GM19043 (cell line): ENCODE measurements at regions not wholly inside any gene's neighbourhood (a gene's known extent, or its start where the extent isn't known, plus 50 kb on each side); places are given as distances from the start of the nearest gene placed in this dataset.

ENCODE experiments used
- ATAC-seq: cut with Tn5 transposase; IDR thresholded peaks from one replicate; pipeline ENCODE4 v1.9.1; 2021; ENCODE audit warnings: low read depth; ENCODE audit not compliant: unreplicated experiment

DNA sequence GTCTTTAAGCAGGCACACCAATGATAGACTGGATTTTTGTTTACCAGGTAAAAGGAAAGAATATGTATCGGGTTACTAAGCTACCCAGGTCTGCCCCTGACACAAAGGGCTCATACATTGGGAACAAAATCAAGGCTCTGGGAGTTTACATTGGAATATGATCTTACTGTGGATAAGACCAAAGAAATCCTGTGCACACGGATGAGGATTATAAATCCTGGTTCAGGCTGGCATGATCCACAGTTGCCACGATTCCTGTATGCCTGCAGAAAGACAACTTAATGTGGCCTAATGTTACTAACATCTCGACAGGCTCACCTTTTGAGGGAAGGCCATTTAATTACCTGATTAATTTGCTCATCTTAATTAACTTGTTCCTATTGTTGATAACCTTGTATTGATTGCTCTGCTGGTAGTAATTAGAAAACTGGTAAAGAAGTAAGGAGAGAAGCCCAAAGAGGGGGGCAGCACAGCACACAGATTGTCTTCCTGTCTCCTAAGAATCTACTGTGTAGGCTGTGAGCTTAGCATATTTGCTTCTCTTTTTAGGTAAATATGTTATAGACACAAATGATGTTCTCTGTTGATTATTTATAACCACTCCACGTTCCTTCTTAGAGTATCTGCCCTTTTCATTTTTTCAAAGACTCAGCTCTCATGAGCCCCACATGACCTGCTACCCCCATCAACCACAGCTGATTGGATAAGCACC is 51.0 kb upstream of the TOX3 start:
- no peak for ATAC-seq

DNA sequence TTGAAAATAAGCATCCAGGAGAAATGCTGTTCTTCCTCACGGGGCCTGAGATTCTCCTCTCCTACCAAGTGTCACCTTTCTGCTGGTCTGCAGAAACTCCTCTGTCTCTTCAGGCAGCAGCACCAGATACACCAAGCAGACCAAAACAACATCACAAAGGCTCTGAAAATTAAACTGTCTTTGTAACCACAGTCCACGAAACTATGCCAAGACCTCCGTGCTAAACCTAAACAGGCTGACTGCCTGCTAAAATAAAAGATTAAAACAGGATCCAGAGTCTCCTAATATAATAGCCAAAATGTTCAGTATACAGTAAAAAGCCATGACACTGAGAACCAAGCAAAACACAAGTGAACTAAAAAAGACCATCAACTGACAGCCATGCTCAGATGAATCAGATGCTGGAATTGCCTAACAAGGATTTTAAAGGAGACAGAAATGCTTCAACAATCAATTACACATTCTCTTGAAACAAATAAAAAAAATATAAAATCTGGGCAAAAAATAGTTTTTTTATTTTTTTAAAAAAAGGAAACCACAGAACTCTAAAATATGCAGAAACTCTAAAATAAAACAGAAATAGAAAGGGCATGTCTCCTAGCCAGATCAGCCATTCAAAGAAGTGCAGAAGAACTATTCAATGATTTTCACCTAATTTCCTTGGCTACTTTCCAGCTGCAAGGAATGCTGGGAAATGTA is 50.3 kb upstream of the TOX3 start:
- ATAC-seq = no peak
